ENCODE measurements at regions not wholly inside any gene's neighbourhood (a gene's known extent, or its start where the extent isn't known, plus 50 kb on each side); places are given as distances from the start of the nearest gene placed in this dataset.

DNA sequence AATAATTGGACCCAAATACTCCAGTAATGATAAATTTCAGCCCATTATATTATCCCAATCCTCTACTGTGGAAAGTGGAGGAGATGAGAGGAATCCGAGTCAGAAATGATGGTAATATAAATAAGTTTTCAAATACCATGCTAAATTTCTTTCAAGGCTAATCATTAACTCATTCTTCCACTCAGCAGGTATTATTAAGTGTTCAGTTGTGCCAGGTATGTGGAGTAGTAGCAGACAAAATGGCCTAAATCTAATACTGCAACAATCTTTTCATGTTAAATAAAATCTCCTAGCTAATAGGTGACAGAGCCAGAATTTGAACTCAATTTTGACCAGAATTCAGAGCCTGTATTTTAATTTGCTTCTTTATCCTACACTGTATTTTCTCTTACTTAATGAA, 538.6 kb upstream of the ROBO2 start:
- H4K20me1 ChIP-seq (ENCODE audit: insufficient read depth) = no peaks in the 10 kb centered on the region
- no peak overlapping the region for H2AFZ ChIP-seq (ENCODE audit: low read depth)
- no peaks in the 10 kb centered on the region for H3K4me1 ChIP-seq (ENCODE audit: low read depth, poor library complexity, severe bottlenecking)
- H3K9ac ChIP-seq = no peak overlapping the region
- H3K27me3 ChIP-seq (ENCODE audit: insufficient read depth, low read depth) = no peaks in the 10 kb centered on the region
- no peak for TF ChIP-seq CTCF (conservative IDR thresholded peaks at IDR 0.05; ENCODE audit: low read depth, low read length)
- H3K79me2 ChIP-seq (ENCODE audit: insufficient read depth, low read depth) = no peaks in the 10 kb centered on the region
- H3K36me3 ChIP-seq (ENCODE audit: insufficient read depth) = no peaks in the 10 kb centered on the region
- H3K4me2 ChIP-seq = no peak overlapping the region
- no peak overlapping the region for H3K27ac ChIP-seq
- no peak overlapping the region for H3K4me3 ChIP-seq (IDR thresholded peaks at IDR 0.05; ENCODE audit: insufficient read depth, low read depth, low read length)

DNA sequence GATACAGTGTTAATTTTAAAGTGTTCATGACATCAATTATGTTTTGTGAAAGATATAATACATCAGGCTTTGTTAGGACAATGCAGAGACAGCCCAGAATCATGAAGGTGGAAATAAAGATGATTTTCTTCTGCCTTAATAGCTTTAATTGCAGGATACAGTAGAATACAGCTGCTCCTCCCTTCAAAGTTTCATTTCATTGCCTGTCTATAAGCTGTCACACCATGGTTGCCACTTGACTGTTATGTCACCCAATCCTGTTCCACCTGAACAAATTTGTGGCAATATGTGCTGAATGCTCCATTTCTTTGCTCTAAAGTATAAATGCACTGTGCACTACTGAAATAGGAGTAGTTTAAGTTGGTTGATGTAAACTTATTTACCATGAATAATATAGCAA, 537.8 kb upstream of the ROBO2 start:
- Histone ChIP-seq H3K27ac (no peak overlapping the region), H3K27me3 (ENCODE audit: insufficient read depth, low read depth) (no peaks in the 10 kb centered on the region), H4K20me1 (ENCODE audit: insufficient read depth) (no peaks in the 10 kb centered on the region), H2AFZ (ENCODE audit: low read depth) (no peak overlapping the region), H3K4me1 (ENCODE audit: low read depth, poor library complexity, severe bottlenecking) (no peaks in the 10 kb centered on the region), H3K79me2 (ENCODE audit: insufficient read depth, low read depth) (no peaks in the 10 kb centered on the region), H3K4me3 (IDR thresholded peaks at IDR 0.05; ENCODE audit: insufficient read depth, low read depth, low read length) (no peak overlapping the region), H3K4me2 (no peak overlapping the region), H3K36me3 (ENCODE audit: insufficient read depth) (no peaks in the 10 kb centered on the region), H3K9ac (no peak overlapping the region)
- TF ChIP-seq CTCF (conservative IDR thresholded peaks at IDR 0.05; ENCODE audit: low read depth, low read length) = no peak

DNA sequence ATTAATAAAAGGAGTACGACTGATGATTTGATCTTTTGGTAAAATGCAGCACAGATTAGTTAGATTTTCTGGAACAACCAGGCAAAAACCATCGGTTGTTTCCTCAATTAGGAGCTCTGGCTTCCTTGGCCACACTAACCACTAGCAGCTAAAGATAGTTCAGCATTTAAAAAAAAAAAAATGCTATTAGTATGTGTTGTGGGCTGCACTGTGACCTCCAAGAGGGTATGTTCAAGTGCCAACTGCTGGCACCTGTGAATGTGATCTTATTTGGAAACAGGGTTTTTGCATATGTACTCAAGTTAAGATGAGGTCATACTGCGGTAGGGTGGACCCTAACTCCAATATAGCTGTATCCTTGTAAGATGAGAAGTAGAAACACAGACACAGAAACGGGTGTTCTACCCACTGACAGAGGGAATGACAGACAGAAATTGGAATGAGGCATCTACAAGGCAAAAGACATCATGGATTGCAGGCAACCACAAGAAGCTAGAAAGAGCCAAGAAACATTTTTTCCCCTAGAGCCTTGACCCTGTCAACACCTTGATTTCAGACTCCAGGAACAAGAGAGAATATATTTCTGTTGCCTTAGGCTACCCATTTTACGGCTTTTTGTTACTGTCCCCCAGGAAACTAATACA, 534.6 kb upstream of the ROBO2 start:
- no peak overlapping the region for H3K4me3 ChIP-seq (IDR thresholded peaks at IDR 0.05; ENCODE audit: insufficient read depth, low read depth, low read length)
- H4K20me1 ChIP-seq (ENCODE audit: insufficient read depth) = no peaks in the 10 kb centered on the region
- no peak for TF ChIP-seq CTCF (conservative IDR thresholded peaks at IDR 0.05; ENCODE audit: low read depth, low read length)
- H3K9ac ChIP-seq = no peak overlapping the region
- no peaks in the 10 kb centered on the region for H3K79me2 ChIP-seq (ENCODE audit: insufficient read depth, low read depth)
- no peaks in the 10 kb centered on the region for H3K36me3 ChIP-seq (ENCODE audit: insufficient read depth)
- H3K4me2 ChIP-seq = no peak overlapping the region
- H3K27ac ChIP-seq = no peak overlapping the region
- H3K4me1 ChIP-seq (ENCODE audit: low read depth, poor library complexity, severe bottlenecking) = no peaks in the 10 kb centered on the region
- no peaks in the 10 kb centered on the region for H3K27me3 ChIP-seq (ENCODE audit: insufficient read depth, low read depth)
- no peak overlapping the region for H2AFZ ChIP-seq (ENCODE audit: low read depth)

- Histone ChIP-seq H3K79me2 (ENCODE audit: insufficient read depth, low read depth) (no peaks in the 10 kb centered on the region), H2AFZ (ENCODE audit: low read depth) (no peak overlapping the region), H3K4me1 (ENCODE audit: low read depth, poor library complexity, severe bottlenecking) (no peaks in the 10 kb centered on the region), H3K36me3 (ENCODE audit: insufficient read depth) (no peaks in the 10 kb centered on the region), H3K27ac (no peak overlapping the region), H3K4me2 (no peak overlapping the region), H3K4me3 (IDR thresholded peaks at IDR 0.05; ENCODE audit: insufficient read depth, low read depth, low read length) (no peak overlapping the region), H4K20me1 (ENCODE audit: insufficient read depth) (no peaks in the 10 kb centered on the region), H3K9ac (no peak overlapping the region), H3K27me3 (ENCODE audit: insufficient read depth, low read depth) (no peaks in the 10 kb centered on the region)
- TF ChIP-seq CTCF (conservative IDR thresholded peaks at IDR 0.05; ENCODE audit: low read depth, low read length) = no peak
These were observed 530.6 kb upstream of the ROBO2 start for GRCh38 chr3:76509179-76509830.
